GM18868 (cell line): ENCODE measurements at regions not wholly inside any gene's neighbourhood (a gene's known extent, or its start where the extent isn't known, plus 50 kb on each side); places are given as distances from the start of the nearest gene placed in this dataset.

Experiments
- ATAC-seq: cut with Tn5 transposase; IDR thresholded peaks from one replicate; pipeline ENCODE4 v1.9.1; 2021; ENCODE audit warnings: mild to moderate bottlenecking, moderate library complexity; ENCODE audit not compliant: unreplicated experiment

DNA sequence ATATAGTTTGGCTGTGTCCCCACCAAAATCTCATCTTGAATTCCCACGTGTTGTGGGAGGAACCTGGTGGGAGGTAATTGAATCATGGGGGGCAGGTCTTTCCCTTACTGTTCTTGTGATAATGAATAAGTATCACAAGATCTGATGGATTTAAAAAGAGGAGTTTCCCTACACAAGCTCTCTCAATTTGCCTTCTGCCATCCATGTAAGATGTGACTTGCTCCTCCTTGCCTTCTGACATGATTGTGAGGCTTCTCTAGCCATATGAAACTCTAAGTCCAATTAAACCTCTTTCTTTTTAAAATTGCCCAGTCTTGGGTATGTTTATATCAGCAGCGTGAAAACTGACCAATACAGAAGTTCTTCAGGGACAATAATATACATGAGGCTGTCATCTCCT, 425.1 kb downstream of the PABPC4L start:
- ATAC-seq: no peak

DNA sequence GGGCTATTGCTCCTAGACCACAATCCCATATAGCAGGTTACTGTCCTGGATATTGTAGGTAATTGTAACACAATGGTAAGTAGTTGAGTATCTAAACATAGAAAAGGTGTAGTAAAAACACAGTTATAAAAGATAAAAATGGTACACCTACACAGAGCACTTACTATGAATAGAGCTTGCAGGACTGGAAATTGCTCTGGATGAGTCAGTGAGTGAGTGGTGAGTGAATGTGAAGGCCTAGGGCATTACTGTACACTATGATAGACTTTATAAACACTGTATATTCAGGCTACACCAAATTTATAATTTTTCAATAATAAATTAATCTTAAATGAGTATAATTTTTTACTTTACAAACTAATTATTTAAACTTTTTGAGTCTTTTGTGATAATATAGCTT, 425.7 kb downstream of the PABPC4L start:
- no peak for ATAC-seq

DNA sequence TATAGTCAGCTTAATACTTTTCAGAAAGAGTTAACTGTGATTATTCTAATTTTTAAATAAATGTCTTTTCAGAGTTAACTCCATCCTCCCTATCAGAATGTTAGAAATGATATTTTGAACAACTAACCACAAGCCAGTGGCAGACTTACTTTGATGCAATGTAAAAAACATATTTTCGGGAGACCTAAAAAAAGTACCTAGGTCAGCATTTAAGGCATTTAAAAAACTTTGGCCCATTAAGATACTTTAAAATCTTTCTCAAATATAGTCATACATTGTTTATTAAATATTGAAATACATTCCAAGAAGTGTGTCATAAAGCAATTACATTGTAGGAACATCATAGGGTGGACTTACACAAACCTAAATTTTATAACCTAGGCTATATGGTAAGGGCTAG, 426.1 kb downstream of the PABPC4L start:
- no peak for ATAC-seq

DNA sequence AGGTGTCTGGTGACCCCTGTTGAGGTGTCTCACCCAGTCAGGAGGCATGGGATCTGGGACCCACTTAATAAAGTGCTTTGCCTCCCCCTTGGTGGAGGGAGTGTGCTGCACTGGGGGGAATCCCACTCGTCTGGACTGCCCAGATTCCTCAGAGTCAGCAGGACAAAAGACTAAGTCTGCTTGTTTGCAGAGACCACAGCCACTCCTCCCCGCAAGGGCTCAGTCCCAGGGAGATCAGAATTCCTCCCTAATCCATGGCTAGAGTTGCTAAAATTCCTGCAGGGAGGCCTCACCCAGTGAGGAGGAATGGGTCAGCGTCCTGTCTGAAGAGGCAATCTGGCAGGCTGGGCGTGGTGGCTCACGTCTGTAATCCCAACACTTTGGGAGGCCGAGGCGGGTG, 442.2 kb downstream of the PABPC4L start:
- ATAC-seq: no peak

- ATAC-seq: no peak
Measured at GRCh38 chr4:133741766-133742165, 459.8 kb downstream of the PABPC4L start.

- no peak for ATAC-seq
Measured at GRCh38 chr4:133720001-133720400, 481.6 kb downstream of the PABPC4L start.

DNA sequence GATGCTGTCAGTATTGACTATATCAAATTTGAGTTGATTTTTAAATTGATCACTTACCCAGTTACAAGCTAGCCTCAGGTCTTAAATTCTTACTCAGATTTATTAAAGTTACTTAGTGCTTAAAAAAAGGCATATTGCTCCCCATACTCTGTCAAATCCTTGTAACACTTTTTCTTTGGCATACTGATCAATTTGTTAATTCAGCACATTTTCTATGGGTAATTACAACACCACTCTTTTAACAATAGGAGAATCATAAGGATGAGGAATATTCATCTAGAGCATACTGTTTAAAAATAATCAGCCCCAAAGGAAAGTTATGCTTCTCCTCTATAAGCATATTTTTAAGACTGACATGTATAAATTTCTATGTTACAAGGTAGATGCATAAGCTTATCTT, 482.5 kb downstream of the PABPC4L start:
- no peak for ATAC-seq

GRCh38 chr4:133714211-133714610, 487.4 kb downstream of the PABPC4L start:
- no peak for ATAC-seq

GRCh38 chr4:133713340-133713739, 488.2 kb downstream of the PABPC4L start:
- ATAC-seq: no peak

DNA sequence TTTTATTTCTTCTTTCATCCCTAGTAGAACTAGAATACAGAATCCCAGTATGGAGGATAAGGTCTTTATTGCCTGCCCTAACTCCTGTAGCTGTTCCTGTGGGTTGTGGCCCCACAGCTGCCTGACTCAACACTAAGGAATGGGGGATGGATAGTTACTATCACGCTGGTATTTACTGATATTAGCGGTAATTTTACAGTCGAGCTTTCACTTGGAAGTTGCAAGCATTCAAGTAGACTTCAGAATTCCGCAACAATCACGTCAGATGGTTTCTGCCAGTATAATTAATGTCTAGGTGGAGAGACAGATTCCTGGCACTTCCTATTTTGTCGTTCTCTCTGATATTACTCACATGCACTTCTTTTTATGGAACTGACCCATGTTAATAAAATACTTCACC, 489.8 kb downstream of the PABPC4L start:
- no peak for ATAC-seq

- ATAC-seq: no peak
Measured at GRCh38 chr4:133694416-133694815, 507.2 kb downstream of the PABPC4L start.

- no peak for ATAC-seq
Measured at GRCh38 chr4:133683967-133684366, 517.6 kb downstream of the PABPC4L start.

DNA sequence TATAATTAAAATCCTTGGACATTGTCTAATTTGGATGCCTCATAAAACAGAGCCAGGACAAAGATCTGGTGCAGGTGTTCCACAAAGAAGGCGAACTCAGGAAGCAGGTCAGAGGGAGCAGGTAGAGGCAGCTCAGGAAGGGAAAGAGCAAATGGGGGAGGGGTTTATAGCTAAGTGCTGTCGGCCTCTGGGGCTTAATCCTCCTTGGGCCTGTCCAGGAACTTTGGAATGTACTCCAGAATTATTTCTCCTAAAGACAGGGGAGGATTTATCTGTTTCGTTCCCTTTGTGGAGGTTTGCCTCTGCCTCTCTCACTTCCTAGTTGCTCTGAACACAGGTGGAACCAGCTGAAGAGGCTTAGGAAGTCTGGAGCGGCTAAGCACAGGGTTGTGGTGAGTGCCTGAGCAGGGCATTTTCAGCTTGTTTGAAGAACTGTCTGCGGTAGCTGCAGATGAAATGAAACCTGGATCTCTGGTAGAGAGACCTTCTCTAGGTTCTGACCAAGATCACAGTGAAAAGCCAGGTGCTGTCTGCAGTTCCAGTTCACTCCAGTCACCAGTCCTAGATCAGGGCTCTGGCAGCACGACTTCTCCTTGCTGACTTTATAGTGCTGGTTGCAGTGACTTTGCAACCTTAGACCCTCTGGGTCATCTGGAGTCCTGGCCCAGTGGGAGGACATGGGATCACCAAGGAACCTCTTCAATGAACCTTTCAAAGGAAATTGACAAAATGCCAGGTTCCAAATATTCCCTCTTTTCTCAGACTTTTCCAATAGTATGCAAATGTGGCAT, 519.2 kb downstream of the PCDH10 start:
- no peak for ATAC-seq

GRCh38 chr4:133647206-133647605, 498.1 kb downstream of the PCDH10 start:
- no peak for ATAC-seq

DNA sequence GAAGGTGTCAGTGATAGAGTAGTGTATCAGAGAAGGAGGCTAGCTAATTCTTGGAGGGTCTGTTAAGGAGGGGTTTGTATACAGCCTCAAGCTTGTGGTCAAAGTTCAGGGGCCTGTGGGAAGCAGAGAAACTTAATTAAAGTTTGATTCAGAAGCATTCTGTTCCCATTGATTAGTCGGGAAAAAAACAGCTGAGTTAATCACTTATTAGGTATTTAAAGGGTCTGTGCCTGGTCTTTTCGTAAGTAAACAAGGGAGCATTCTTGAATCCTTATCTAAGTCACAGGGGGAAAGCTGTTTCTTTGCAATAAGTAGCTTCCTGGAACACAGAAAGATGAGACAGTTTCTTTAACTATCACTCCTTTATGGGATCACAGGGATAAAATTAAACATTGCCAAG, 492.1 kb downstream of the PCDH10 start:
- ATAC-seq: no peak

GRCh38 chr4:133638751-133639150, 489.7 kb downstream of the PCDH10 start:
- no peak for ATAC-seq

- no peak for ATAC-seq
Measured at GRCh38 chr4:133637161-133637560, 488.1 kb downstream of the PCDH10 start.

DNA sequence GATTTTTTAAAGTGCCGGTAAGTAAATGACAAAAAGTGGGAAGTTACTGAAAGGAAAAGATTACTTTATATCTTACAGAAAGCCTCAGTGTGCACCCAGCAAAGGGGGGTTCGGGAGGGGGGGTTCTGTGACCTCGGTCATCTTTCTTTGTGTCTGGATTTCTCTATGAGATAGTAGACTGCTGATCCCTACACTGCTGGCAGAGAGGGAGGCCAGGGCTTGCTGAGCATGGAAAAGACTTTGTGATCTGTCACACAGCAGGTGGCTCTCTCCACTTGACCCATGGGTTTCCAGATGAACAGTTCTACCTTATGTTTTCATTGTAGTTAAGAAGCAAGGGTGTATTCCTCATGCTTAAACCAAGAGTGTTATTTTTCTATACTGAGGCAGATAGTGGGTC, 475.6 kb downstream of the PCDH10 start:
- no peak for ATAC-seq

DNA sequence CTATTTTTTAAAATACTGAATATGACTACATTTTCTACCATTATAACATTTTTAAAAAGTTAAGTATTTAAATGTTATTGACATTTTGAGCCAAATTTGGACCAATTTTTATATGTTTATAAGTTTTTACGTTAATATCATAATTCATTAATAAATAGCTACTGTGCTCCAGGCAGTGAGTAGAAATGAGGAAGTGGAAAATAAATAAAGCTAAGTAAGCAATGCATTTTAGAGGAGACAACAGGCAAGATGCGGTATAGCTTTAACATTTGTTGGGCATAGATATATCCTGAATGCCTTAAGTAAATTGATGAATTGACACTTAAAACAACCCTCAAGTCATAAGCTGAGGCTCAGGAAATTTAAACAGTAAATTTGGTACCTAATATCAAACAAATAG, 474.8 kb downstream of the PCDH10 start:
- no peak for ATAC-seq

DNA sequence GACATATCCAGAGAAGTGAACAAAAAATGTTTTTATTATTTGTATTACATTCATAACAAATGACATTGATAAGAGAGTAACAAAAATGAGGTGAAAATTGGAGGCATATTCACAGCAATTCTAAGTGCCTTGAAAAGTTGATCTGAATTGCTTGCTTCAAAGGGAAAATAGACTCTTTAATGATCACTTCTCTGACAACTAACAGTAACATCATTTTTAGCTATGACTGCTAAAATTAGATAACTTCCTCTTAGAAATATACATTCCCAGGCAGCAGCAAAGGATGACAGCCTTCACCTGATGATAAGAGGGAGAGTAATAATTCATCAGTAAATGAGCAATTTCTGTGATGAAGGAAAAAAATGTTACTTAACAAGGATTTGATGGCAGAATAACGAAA, 472.5 kb downstream of the PCDH10 start:
- no peak for ATAC-seq

DNA sequence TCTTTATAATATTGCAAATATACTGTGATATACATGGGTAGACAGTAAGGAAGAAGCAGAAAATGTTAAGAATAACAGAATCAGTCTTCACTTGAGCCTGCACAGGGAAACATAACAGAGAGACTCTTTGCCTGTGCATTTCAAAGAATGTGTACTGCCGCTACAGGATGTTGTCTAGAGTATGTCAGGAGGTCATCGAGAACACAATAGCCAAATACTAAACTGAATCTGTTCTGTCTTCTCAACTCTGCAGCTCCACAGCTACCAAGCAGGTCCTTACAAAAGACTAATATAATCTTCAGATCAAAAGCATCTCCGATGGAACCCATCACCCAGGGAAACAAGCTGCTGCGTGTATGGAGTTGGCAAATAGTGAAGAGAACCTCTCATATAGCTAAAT, 471.5 kb downstream of the PCDH10 start:
- no peak for ATAC-seq

DNA sequence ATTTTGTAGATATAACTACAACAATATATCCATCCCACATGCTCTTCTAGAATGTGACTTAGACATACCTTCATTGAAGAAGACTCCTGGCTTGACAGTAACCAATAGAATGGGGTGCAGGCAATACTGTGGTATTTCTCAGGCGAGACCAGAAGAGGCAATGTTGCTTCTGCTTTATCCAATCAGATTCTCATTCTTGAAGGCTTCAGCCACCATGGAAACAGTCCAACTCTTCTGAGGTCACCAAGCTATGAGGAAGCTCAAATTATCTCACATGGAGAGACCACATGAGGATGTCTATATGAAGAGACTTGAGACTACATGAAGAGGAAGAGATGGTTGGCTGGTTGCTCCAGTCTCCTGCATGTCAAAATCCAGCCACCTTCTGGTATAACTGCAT, 469.9 kb downstream of the PCDH10 start:
- no peak for ATAC-seq

- ATAC-seq: no peak
Measured at GRCh38 chr4:133600008-133600407, 450.9 kb downstream of the PCDH10 start.
